Midbrain (tissue), 1 donor: ENCODE measurements at regions not wholly inside any gene's neighbourhood (a gene's known extent, or its start where the extent isn't known, plus 50 kb on each side); places are given as distances from the start of the nearest gene placed in this dataset.

Source experiments
- DNase-seq: peaks from one replicate; lab custom pipeline; 2025; lab: John Stamatoyannopoulos, UW

DNA sequence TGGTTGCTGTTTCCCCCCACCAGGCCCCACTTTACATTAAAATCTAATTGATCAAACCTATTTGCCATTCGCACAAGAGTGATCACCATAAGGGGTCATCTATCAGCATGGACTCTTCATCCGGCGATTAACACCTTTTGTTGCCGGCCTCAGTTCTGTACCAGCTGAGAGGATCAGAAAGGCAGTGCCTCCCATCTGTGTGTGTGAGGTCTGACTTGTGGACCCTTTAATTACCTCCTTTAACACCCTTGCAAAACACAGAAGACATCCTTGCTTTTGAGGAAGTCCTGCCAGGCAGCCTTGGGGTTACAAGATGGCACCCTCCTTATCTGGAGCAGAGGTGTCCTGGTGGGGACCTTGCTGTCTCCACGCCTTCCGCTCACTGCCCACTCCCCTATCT, 77.2 kb upstream of the IRX3 start:
- no peak for DNase-seq

DNA sequence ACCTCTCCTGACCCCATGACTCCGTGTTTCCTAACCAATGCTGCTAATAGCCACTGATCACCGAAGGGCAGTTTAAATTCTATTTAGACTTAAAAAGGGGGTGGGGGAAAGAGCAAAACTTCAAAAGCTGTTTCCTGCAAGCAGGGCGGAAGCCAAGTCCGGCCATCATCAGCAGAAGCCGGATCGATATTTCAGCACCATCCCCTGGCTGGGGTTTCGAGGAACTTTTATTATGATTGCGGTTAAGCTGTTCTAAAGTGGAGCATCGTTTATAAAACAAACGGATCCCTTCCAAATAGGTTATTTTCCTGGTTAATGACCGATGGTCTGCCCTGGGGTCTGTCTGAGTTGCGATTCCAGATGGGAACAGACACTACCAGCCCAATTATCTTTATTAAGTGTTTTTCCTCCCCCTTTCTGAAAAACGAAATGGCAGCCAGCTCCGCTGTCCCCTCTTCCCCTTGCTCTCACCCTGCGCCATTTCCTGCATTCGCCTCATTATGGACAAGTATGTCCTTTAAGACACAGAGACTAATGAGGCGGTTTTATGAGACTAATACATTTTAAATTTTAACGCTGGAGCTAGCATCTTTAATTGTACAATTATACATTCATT, 76.1 kb upstream of the IRX3 start:
- no peak for DNase-seq

DNA sequence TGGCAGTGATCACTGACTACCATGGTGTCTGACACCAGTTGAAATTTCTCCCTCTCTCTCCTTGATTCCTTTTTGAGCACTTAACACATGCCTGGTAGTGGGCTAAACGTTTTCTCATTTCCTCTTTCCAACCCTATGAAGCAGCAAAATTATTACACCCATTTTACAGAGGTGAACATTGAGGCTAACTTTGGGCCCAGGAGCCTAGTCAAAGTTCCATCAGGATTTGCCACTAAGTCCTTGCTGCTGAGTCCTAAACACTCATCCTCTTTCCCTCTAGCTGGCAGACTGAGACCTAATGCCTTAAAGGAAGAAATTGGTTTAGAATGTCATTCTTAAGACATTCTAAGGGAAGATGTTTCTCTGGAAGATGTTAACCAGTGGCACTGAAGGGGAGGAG, 74.7 kb upstream of the IRX3 start:
- no peak for DNase-seq

DNA sequence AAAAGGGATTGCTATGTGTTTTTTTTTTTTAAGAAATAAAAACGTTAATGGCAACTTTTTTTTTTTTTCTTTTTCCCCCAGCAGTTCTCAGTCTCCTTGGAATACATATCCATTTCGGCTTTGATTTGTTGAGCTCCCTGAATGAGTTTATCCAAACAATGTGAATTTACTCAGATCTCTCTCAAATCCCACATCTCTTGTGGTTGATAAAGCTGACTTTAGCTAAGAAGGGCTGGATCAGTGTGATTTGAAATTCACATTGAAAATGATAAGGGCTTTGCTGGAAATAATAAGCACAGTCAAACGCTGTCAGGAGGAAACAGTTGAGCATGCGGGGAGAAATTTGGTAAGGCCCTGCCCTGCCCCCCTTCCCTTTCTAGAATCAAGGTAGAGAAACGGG, 74.1 kb upstream of the IRX3 start:
- no peak for DNase-seq

DNA sequence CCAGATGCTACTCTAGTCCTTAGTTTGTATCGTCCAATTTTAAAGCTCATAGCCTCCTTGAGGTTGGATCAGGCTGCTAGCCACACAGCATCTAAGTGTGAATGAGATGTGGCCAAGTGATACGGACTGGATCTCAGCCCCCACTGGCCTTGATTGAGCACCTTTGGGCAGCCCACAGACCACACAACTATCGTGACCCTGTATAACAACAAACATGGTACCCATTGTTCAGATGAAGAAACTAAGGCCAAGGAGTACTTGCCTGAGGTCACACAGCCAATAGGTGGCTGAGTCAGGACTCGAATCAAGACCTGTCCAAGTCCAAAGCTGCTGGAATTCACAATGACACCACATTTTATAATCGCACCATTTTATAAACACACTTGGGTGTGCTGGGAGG, 73.0 kb upstream of the IRX3 start:
- no peak for DNase-seq

DNA sequence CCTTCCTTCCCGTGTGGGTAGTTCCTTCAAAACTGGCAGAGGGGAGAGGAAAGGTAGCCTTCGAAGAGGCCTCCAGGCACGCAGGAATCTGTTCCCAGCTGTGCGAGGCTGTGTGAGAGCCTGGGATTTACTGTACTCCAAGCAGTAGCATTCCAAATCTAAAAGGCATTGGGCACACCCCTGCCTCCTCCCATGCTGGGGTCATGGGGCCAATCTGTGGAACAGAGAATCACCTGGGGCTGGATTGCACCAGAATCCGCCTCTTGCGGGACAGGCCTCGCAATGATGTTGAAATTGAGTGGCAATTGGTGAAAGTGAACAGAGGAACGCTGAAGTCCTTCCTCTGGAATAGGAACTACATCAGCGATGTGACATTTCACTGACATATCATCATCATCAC, 72.5 kb upstream of the IRX3 start:
- no peak for DNase-seq

DNA sequence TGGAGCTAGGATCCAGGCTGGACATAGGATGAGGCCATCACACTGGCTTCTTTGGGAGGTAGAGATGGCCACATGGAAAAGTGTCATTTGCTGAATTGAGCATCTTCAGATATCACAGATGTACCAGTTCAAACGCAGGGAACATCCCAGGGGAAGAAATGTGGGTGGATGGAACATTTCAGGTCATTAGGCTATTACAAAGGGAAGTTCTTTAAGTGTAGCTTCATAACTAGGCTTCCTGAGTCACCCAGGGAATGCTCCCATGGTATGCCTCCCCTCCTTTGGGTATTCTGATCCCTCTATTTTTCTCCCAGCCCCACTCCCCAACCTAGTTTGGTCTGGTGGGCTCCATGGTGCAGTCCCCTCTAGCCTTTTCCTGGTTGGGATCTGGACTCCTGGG, 69.8 kb upstream of the IRX3 start:
- DNase-seq, result no peak

DNA sequence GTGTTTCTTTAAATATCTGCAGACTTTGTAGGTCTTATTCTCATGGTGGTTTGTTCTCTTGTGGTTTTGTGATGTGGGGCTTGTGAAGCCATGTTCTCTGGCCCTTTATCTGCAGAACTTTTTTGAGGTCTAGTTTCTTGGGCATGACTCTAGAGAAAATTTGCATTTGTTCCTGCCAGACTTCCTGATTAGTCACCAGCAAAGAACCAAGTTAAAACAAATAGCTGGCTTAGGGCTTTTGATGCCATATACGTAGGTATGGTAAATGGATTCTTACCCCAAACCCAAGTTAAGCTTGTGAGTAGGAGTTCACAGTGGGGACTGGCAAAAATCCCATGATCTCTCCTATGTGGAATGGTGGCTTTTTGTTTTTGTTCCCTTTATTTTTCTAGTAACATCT, 68.7 kb upstream of the IRX3 start:
- no peak for DNase-seq

DNA sequence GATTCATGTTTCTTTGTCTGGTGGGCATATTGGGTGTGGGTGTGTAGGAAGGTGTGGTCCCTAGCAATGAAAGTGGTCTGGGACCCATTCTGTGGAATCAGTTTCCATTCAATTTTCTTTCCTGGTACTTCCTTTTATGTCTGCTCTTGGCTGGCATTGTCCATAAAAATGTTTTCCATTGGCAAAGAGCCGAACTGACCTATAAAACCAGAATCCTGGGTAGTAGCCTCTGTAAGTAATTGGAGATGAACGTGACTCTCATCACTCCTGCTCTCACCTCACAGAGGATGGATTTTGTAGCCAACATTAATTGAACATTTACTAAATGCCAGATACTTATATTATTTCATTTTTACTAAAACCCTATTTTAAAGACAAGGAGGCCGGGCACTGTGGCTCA, 66.5 kb upstream of the IRX3 start:
- DNase-seq, result no peak

DNA sequence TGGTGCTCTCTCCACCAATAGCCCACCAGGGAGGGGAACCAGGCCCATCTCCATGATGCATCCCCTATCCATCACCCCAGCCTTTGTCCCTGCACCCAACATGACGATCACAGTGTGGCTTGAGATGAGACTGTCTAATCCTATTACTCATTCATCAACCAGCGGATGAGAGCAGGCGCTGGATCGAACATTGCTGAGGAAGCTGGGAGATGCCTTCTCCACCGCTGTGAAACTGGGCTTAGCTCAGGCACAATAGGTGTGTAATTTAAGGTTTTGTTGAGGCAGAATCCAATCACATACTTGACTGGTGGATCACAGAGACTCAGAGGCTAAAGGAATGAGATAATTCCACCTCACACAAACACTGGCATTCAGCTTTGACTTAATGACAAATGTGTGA, 64.6 kb upstream of the IRX3 start:
- DNase-seq, result no peak

DNA sequence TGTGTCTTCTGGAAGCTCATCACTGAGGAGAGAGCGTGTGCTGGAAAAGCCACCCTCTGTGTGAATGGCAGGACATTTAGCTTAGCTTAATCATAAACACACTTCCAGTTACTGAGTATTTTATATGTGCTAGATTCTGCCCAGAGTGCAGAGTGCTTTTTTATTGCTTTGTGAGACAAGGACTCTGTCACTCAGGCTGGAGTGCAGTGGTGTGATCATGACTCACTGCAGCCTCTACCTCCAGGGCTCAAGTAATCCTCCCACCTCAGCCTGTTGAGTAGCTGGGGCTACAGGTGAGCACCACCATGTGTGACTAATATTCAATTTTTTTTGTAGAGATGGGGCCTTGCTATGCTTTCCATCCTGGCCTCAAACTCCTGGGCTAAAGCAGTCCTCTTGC, 61.4 kb upstream of the IRX3 start:
- DNase-seq, result no peak

DNA sequence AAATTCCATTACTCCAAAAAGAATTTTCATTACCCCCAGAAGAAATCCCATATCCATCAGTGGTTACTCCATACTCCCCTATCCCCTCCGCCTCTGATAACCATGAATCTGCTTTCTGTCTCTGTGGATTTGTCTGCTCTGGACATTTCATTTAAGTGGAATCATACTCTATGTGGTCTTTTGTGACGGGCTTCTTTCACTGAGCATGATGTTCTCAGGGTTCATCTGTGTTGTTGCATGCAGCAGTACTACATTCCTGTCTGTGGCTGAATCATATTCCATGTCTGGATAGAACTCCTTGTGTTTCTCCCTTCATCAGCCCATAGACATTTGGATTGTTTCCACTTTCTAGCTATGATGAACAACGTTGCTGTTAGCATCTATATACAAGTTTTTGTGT, 59.5 kb upstream of the IRX3 start:
- DNase-seq, result no peak

DNA sequence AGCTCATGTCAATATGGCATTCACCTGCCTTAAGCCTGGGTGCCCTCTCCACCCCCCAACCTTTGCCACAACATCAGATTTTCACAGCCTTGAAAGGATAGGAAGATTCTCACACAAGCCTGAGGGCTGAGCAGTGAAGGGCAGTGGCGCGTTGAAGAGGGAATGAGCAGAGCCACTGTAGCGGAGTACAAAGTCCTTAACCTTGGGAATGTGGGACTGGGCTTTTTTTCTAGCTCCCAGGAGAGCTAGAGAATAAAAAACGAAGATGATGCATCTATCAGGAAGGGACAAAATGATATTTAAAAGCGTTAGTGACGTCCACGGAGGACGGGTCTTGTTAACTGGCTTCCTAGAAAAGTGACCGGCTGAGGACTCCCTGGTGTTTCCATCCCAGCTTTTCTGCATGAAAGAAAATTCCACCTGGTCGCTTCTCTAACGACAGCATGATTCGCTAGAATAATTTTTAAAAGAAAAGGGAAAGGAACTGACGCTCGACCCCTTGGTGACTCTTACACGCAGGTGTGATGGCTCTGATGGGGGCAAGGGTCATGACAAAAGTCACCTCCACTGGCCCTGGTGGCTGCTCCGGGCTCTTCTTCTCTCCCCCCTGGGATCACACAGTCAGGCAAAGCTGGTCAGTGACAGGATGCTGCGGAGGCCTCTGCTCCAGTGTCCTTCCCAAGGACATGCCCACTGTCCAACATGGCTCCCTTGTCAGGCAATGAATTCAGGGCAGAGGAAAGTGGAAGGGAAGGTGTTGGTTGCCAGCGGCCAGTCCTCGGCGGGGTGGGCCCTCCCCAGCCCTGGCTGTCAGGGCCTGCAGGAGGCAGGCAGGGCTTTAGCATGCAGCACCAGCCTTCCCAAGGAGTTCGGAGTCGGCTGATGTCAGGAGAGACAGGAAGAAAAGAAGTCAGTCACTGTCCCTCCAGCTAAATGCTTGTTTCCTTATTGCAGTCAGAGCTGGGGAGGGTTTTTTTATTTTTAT, 58.4 kb upstream of the IRX3 start:
- no peak for DNase-seq

DNA sequence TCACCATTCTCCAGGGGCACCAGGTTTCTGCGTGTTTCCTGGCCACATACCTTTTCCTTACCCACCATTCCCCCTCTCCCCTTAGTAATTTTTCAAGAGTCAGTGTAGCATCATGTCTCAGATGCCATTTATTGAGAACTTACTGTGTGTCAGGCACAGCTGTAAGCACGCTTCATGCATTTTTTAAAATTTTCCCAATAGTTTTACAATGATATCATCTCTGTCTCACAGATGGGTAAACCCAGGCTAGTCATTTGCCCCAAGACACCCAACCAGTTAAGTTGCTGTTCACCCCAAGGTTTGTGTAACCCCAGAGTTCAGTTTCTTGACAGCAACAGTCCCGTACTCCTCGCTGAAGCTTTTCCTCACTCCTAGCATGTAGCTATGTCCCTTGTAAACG, 56.4 kb upstream of the IRX3 start:
- no peak for DNase-seq

DNA sequence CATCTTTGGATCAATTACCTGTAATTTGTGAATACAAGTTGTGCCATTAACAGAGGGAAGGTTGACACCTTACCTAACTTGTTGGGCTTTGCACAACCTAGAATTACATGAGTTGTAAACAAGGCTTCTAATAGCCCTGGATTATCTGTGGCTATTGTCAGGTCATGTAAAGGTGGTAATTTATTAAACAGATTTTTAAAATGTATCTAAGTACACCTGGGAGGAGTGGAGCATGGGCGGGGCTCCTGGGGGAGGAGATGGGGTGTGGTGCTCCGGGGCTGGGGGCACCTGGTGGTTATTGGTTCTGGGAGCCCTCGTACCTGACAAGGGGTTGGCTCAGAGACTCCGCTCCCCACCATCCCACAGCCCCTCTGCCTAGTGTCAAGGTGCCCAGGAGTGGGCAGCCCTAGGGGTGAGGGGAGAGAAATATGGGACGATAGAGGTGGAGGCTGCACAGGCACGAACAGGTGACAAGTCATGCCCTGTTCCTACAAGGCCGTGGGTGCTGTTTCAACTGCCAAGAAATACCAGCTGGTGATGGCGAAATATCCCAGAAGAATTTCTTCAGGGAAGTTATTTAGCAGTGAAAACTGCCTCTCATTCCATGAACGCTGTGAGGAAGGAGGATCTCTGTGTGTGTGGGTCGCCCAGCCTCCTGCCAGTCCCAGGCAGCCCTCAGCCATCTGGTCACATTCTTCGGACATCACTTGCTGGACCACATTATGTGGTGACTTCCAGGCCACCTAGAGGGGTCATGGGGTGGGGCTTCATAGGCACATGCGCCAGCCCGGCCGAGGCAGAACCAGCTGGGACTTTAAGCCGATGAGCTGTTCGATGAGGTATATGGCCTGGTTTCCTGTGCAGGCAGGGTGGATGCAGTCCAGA, 55.5 kb upstream of the IRX3 start:
- no peak for DNase-seq

DNA sequence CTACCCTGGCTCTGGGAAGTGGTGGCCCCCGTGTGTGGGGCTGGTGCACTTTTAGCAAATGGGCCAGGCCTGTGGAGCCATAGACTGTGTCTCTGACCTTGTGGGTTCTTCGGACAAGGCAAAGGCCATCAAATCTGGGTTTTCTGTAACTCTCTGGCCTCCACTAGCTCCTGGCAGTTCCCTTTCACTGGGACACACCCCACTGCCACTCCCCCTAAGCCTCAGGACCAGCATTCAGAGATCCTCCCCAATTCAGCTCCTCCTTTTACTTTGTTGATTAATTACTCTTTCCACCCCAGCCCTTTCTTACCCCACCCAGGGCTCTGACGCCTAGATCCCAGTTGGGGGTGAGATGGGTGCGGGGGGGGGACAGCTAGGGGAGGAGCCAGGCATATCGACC, 53.9 kb upstream of the IRX3 start:
- DNase-seq, result no peak

DNA sequence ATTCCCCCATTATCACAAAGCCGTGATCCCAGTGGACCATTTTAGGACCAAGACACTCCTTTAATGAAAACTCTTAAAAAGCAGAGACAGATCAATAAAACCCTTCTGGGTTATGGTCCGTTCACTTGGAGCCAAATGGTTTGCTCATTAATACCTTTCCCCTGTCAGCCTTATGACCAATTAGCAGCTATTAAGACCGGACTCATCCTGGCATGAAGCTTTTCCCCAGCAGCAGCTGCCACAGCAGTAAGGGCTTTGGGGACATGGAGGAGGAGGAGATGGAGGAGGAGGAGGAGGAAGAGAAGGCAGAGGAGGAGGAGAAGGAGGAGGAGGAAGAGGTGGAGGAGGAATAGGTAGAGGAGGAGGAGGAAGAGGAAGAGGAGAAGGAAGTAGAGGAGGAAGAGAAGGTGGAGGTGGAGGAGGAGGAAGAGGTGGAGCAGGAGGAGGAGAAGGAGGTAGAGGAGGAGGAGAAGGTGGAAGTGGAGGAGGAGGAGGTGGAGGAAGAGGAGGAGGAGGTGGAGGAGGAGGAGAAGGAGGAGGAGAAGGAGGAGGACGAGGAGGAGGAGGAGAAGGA, 50.1 kb upstream of the IRX3 start:
- no peak for DNase-seq
